ENCODE measurements at regions not wholly inside any gene's neighbourhood (a gene's known extent, or its start where the extent isn't known, plus 50 kb on each side); places are given as distances from the start of the nearest gene placed in this dataset.
"Not testable (repeated sequence)": the region's sequence is repeated elsewhere in the genome, so short reads cannot be mapped to it uniquely, and the experiment has no call there.

GRCh38 chr17:77843255-77843895, 115.1 kb upstream of the TNRC6C start:
- not testable (repeated sequence) for H3K36me3 ChIP-seq (ENCODE audit: control insufficient read depth, insufficient read depth, low read length); H3K4me1 ChIP-seq (ENCODE audit: control insufficient read depth, insufficient read depth, low read length); H3K4me3 ChIP-seq (ENCODE audit: low read depth, low read length); H3K27ac ChIP-seq (ENCODE audit: low read depth, low read length); H3K9me3 ChIP-seq (ENCODE audit: control insufficient read depth, insufficient read depth, low read depth, low read length); H3K27me3 ChIP-seq (ENCODE audit: control insufficient read depth, insufficient read depth, low read length); H3K9ac ChIP-seq (ENCODE audit: low read length)

GRCh38 chr17:77843896-77844295, 114.6 kb upstream of the TNRC6C start:
- Histone ChIP-seq H3K4me3 (ENCODE audit: low read depth, low read length) (no peak overlapping the region), H3K36me3 (ENCODE audit: control insufficient read depth, insufficient read depth, low read length) (no peaks in the 10 kb centered on the region), H3K4me1 (ENCODE audit: control insufficient read depth, insufficient read depth, low read length) (0 out of 2 replicates have a peak, but pooled peaks cover 2% of the 10 kb centered on the region), H3K27me3 (ENCODE audit: control insufficient read depth, insufficient read depth, low read length) (no peaks in the 10 kb centered on the region), H3K9ac (ENCODE audit: low read length) (no peak overlapping the region), H3K9me3 (ENCODE audit: control insufficient read depth, insufficient read depth, low read depth, low read length) (no peaks in the 10 kb centered on the region), H3K27ac (ENCODE audit: low read depth, low read length) (no peak overlapping the region)

DNA sequence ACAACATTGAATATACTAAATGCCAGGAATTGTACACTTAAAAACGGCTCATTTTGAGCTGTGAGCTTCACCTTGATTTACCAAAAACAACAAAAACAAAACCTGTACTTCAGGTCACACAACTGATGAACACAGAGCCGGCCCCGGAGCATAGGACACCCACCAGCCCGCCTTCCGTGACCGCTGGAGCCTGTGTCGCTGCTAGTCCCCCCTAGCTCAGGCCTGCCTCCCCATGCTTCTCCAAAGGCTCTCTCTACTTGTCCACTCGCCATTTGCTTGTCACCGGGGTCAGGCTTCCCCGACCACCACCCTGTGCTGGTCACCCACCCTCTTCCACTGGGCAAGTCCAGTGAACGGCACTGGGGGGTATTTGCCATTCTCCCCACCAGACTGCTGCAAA, 113.8 kb upstream of the TNRC6C start:
- Histone ChIP-seq H3K9me3 (ENCODE audit: control insufficient read depth, insufficient read depth, low read depth, low read length) (no peaks in the 10 kb centered on the region), H3K4me1 (ENCODE audit: control insufficient read depth, insufficient read depth, low read length) (0 out of 2 replicates have a peak, but pooled peaks cover 2% of the 10 kb centered on the region), H3K27ac (ENCODE audit: low read depth, low read length) (no peak overlapping the region)

GRCh38 chr17:77845541-77846225, 112.8 kb upstream of the TNRC6C start:
- Histone ChIP-seq H3K27ac (ENCODE audit: low read depth, low read length) (no peak overlapping the region), H3K9me3 (ENCODE audit: control insufficient read depth, insufficient read depth, low read depth, low read length) (no peaks in the 10 kb centered on the region), H3K36me3 (ENCODE audit: control insufficient read depth, insufficient read depth, low read length) (no peaks in the 10 kb centered on the region), H3K4me1 (ENCODE audit: control insufficient read depth, insufficient read depth, low read length) (0 out of 2 replicates have a peak, but pooled peaks cover 2% of the 10 kb centered on the region), H3K9ac (ENCODE audit: low read length) (no peak overlapping the region), H3K4me3 (ENCODE audit: low read depth, low read length) (no peak overlapping the region), H3K27me3 (ENCODE audit: control insufficient read depth, insufficient read depth, low read length) (no peaks in the 10 kb centered on the region)

More for the DNA sequence above, 113.8 kb upstream of the TNRC6C start:
- H3K9ac ChIP-seq (ENCODE audit: low read length): no peak overlapping the region
- H3K4me3 ChIP-seq (ENCODE audit: low read depth, low read length): no peak overlapping the region
- no peaks in the 10 kb centered on the region for H3K36me3 ChIP-seq (ENCODE audit: control insufficient read depth, insufficient read depth, low read length)
- no peaks in the 10 kb centered on the region for H3K27me3 ChIP-seq (ENCODE audit: control insufficient read depth, insufficient read depth, low read length)

- H3K9me3 ChIP-seq (ENCODE audit: control insufficient read depth, insufficient read depth, low read depth, low read length): no peaks in the 10 kb centered on the region
- no peak overlapping the region for H3K4me3 ChIP-seq (ENCODE audit: low read depth, low read length)
- H3K27ac ChIP-seq (ENCODE audit: low read depth, low read length): no peak overlapping the region
- no peak overlapping the region for H3K9ac ChIP-seq (ENCODE audit: low read length)
- H3K27me3 ChIP-seq (ENCODE audit: control insufficient read depth, insufficient read depth, low read length): no peaks in the 10 kb centered on the region
- 0 out of 2 replicates have a peak, but pooled peaks cover 2% of the 10 kb centered on the region for H3K4me1 ChIP-seq (ENCODE audit: control insufficient read depth, insufficient read depth, low read length)
- no peaks in the 10 kb centered on the region for H3K36me3 ChIP-seq (ENCODE audit: control insufficient read depth, insufficient read depth, low read length)
Measured at GRCh38 chr17:77846531-77847085, 111.9 kb upstream of the TNRC6C start.

DNA sequence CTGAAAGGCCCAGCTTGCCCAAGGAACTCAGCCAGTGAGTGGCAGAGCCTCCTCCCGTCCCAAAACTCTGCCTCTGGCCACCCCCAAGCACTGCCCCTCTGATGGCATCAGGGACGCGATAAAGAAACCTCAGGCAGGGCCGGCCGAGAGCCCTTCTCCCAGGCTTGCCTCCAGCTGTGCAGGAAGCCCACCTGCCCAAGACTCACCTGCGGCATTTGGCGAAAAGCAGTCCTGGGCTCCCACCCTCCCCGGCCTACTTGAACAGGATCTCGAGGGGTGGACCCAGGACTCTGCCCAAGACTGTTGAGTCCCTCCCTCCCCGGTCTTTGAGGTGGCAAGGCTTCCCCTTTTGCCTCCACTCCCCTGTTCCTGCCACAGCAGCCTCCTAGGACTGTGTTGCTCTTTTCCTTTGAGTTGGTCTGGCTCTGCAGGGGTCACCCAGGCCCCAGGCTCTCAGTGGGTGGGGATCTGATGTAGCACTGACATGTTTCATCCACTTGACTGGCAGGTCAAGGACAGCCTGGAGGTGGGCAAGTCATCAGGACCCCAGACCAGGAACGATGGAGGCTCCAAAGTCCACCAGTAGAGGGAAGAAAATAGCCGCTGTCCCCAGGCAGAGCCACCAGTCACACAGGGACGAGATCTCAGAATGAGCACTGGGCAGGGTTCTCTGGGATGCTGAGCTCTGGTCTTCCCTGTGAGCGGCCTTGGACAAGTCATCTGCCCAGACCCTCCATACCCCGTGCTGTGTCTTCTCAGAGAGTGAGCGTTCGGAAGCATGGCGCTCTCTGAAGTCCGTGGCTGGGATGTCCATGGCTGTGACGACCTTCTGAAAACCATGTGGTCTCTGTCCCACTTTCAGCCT, 111.0 kb upstream of the TNRC6C start:
- H3K4me1 ChIP-seq (ENCODE audit: control insufficient read depth, insufficient read depth, low read length): no peaks in the 10 kb centered on the region
- H3K9ac ChIP-seq (ENCODE audit: low read length): no peak overlapping the region
- H3K36me3 ChIP-seq (ENCODE audit: control insufficient read depth, insufficient read depth, low read length): no peaks in the 10 kb centered on the region
- H3K27ac ChIP-seq (ENCODE audit: low read depth, low read length): no peak overlapping the region
- no peak overlapping the region for H3K4me3 ChIP-seq (ENCODE audit: low read depth, low read length)
- H3K9me3 ChIP-seq (ENCODE audit: control insufficient read depth, insufficient read depth, low read depth, low read length): no peaks in the 10 kb centered on the region
- no peaks in the 10 kb centered on the region for H3K27me3 ChIP-seq (ENCODE audit: control insufficient read depth, insufficient read depth, low read length)

DNA sequence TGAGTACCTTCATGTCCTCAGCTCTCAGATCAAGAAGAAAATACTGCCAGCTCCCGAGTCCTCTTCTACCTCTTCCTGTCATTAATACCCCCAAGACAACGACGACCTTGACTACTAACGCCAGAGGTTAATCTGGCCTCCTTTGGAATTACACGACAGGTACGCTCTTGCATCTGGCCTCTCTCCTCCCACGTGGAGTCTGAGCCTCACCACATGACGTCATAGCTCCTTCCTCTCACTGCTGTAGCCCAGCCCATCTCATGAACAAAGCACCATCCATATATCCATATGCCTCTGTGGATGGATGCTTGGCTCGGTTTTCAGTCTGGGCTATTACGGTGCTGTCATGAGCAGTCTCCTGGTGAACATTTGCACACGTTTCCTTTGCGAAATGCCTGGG, 110.2 kb upstream of the TNRC6C start:
- no peak overlapping the region for H3K27ac ChIP-seq (ENCODE audit: low read depth, low read length)

GRCh38 chr17:77849239-77849638, 109.3 kb upstream of the TNRC6C start:
- Histone ChIP-seq H3K27me3 (ENCODE audit: control insufficient read depth, insufficient read depth, low read length) (no peaks in the 10 kb centered on the region), H3K4me3 (ENCODE audit: low read depth, low read length) (no peak overlapping the region), H3K9ac (ENCODE audit: low read length) (no peak overlapping the region), H3K4me1 (ENCODE audit: control insufficient read depth, insufficient read depth, low read length) (no peaks in the 10 kb centered on the region), H3K36me3 (ENCODE audit: control insufficient read depth, insufficient read depth, low read length) (no peaks in the 10 kb centered on the region), H3K27ac (ENCODE audit: low read depth, low read length) (no peak overlapping the region), H3K9me3 (ENCODE audit: control insufficient read depth, insufficient read depth, low read depth, low read length) (no peaks in the 10 kb centered on the region)

More for the DNA sequence above, 110.2 kb upstream of the TNRC6C start:
- Histone ChIP-seq H3K36me3 (ENCODE audit: control insufficient read depth, insufficient read depth, low read length) (no peaks in the 10 kb centered on the region), H3K9ac (ENCODE audit: low read length) (no peak overlapping the region), H3K4me3 (ENCODE audit: low read depth, low read length) (no peak overlapping the region), H3K9me3 (ENCODE audit: control insufficient read depth, insufficient read depth, low read depth, low read length) (no peaks in the 10 kb centered on the region), H3K27me3 (ENCODE audit: control insufficient read depth, insufficient read depth, low read length) (no peaks in the 10 kb centered on the region), H3K4me1 (ENCODE audit: control insufficient read depth, insufficient read depth, low read length) (no peaks in the 10 kb centered on the region)

DNA sequence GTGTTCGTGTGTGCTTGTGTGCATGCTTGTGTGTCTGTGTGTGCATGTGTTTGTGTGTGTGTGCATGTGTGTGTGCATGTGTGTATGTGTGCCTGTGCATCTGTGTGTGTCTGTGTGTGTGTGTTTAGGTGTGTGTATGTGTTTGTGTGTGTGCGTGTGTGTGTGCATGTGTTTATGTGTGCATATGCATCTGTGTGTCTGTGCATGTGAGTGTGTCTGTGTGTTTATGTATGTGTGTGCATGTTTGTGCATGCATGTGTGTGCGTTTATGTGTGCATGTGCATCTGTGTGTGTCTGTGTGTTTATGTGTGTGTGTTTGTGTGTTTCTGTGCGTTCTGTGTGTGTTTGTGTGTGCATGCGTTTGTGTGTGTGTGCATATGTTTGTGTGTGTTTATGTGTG, 106.6 kb upstream of the TNRC6C start:
- no peak overlapping the region for H3K4me3 ChIP-seq (ENCODE audit: low read depth, low read length)

GRCh38 chr17:77852731-77853130, 105.8 kb upstream of the TNRC6C start:
- no peaks in the 10 kb centered on the region for H3K36me3 ChIP-seq (ENCODE audit: control insufficient read depth, insufficient read depth, low read length)
- no peak overlapping the region for H3K27ac ChIP-seq (ENCODE audit: low read depth, low read length)
- H3K4me1 ChIP-seq (ENCODE audit: control insufficient read depth, insufficient read depth, low read length): no peaks in the 10 kb centered on the region
- no peaks in the 10 kb centered on the region for H3K27me3 ChIP-seq (ENCODE audit: control insufficient read depth, insufficient read depth, low read length)
- no peak overlapping the region for H3K4me3 ChIP-seq (ENCODE audit: low read depth, low read length)
- H3K9me3 ChIP-seq (ENCODE audit: control insufficient read depth, insufficient read depth, low read depth, low read length): no peaks in the 10 kb centered on the region
- H3K9ac ChIP-seq (ENCODE audit: low read length): no peak overlapping the region

More for the DNA sequence above, 106.6 kb upstream of the TNRC6C start:
- Histone ChIP-seq H3K36me3 (ENCODE audit: control insufficient read depth, insufficient read depth, low read length) (no peaks in the 10 kb centered on the region), H3K9me3 (ENCODE audit: control insufficient read depth, insufficient read depth, low read depth, low read length) (no peaks in the 10 kb centered on the region), H3K27ac (ENCODE audit: low read depth, low read length) (no peak overlapping the region), H3K27me3 (ENCODE audit: control insufficient read depth, insufficient read depth, low read length) (no peaks in the 10 kb centered on the region), H3K4me1 (ENCODE audit: control insufficient read depth, insufficient read depth, low read length) (no peaks in the 10 kb centered on the region), H3K9ac (ENCODE audit: low read length) (no peak overlapping the region)
